ENCODE measurements at regions not wholly inside any gene's neighbourhood (a gene's known extent, or its start where the extent isn't known, plus 50 kb on each side); places are given as distances from the start of the nearest gene placed in this dataset.
A peak's percentile ranks its signal among the peaks of the same experiment; 100 is the strongest.
"Not testable (repeated sequence)": the region's sequence is repeated elsewhere in the genome, so short reads cannot be mapped to it uniquely, and the experiment has no call there.

DNA sequence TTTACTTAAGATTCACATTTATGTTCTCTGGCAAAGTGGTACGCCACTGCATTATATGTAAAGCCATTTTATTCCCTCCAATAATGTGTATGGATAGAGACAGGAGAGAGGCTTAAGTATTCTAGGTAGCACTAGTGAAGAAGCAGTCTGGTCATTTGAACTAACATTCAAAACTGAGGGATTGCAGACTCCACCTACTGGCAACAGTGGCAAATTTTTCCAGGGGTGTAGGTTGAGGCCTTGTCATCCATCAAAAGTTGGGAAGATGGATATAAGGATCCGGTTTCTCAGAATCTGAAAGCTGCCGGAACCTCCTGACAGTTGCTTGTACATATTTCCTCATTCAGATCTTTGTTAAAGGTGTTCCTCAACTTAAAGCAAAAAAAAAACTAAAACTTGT, 465.5 kb upstream of the FSHR start:
- TF ChIP-seq, protein P1, sequence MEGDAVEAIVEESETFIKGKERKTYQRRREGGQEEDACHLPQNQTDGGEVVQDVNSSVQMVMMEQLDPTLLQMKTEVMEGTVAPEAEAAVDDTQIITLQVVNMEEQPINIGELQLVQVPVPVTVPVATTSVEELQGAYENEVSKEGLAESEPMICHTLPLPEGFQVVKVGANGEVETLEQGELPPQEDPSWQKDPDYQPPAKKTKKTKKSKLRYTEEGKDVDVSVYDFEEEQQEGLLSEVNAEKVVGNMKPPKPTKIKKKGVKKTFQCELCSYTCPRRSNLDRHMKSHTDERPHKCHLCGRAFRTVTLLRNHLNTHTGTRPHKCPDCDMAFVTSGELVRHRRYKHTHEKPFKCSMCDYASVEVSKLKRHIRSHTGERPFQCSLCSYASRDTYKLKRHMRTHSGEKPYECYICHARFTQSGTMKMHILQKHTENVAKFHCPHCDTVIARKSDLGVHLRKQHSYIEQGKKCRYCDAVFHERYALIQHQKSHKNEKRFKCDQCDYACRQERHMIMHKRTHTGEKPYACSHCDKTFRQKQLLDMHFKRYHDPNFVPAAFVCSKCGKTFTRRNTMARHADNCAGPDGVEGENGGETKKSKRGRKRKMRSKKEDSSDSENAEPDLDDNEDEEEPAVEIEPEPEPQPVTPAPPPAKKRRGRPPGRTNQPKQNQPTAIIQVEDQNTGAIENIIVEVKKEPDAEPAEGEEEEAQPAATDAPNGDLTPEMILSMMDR (IDR thresholded peaks at IDR 0.05): no peak
- TF ChIP-seq POLR2A (IDR thresholded peaks at IDR 0.05) (no peak), POLR2AphosphoS5 (IDR thresholded peaks at IDR 0.05) (no peak)
- no peak overlapping the region for H3K27ac ChIP-seq
- H3K4me1 ChIP-seq: no peaks in the 10 kb centered on the region
- H3K27me3 ChIP-seq: no peaks in the 10 kb centered on the region
- intact Hi-C loops (cut with DNase I; ENCODE audit: low total_unique reads): no loop called here
- no peaks in the 10 kb centered on the region for H3K36me3 ChIP-seq
- no peaks in the 10 kb centered on the region for H3K9me3 ChIP-seq
- H3K4me3 ChIP-seq: no peak overlapping the region
- no peak for DNase-seq (ENCODE audit: low spot score in 2 of 2)

- DNase-seq (ENCODE audit: low spot score in 2 of 2): no peak
- intact Hi-C loops (cut with DNase I; ENCODE audit: low total_unique reads): no loop called here
- Histone ChIP-seq H3K4me1 (no peaks in the 10 kb centered on the region), H3K36me3 (no peaks in the 10 kb centered on the region), H3K27me3 (no peaks in the 10 kb centered on the region), H3K9me3 (no peaks in the 10 kb centered on the region), H3K4me3 (no peak overlapping the region), H3K27ac (no peak overlapping the region)
- TF ChIP-seq POLR2A (IDR thresholded peaks at IDR 0.05) (no peak), POLR2AphosphoS5 (IDR thresholded peaks at IDR 0.05) (no peak)
- TF ChIP-seq, protein P1 (IDR thresholded peaks at IDR 0.05): no peak
Measured at GRCh38 chr2:49618491-49618890, 464.2 kb upstream of the FSHR start.

DNA sequence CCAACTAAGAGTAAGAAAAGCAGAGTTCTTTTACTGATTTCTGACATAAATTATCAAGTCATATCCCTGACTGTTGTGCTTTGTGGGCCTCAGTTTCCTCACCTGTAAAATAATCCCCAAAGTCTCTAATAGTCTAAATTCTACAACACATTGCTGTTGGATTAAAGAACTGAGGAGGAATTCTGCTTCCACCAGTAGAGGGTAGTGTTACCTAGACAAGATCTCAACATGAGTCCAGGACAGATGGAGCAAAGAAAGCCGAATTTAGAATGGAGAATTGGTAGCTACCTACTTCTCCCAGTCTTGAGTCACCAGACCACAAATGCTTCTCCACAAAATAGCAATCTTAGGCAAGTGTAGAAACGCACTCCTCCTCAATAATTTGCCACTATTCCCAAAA, 462.5 kb upstream of the FSHR start:
- Histone ChIP-seq H3K4me3 (no peak overlapping the region), H3K27ac (no peak overlapping the region), H3K4me1 (no peaks in the 10 kb centered on the region), H3K9me3 (no peaks in the 10 kb centered on the region), H3K36me3 (no peaks in the 10 kb centered on the region), H3K27me3 (no peaks in the 10 kb centered on the region)
- TF ChIP-seq, protein P1 (IDR thresholded peaks at IDR 0.05): peak in 2 of 3 donors; percentile 46 to 51
- TF ChIP-seq POLR2A (IDR thresholded peaks at IDR 0.05): no peak
- no peak for DNase-seq (ENCODE audit: low spot score in 2 of 2)
- intact Hi-C loops (cut with DNase I; ENCODE audit: low total_unique reads): no loop called here

DNA sequence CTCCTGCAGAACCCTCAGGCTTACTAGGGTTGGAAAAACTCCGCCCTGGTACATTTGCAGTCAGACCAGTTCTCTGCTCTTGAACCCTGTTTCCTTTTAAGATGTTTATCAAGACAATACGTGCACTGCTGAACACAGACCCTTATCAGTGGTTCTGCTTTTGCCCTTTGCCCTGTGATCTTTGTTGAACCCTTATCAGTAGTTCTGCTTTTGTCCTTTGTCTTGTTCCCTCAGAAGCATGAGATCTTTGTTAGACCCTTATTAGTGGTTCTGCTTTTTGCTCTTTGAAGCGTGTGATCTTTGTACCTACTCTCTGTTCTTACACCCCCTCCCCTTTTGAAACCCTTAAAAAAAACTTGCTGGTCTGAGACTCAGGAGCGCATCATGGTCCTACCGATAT, 457.5 kb upstream of the FSHR start:
- intact Hi-C loops (cut with DNase I; ENCODE audit: low total_unique reads); H3K27ac ChIP-seq; H3K9me3 ChIP-seq; H3K36me3 ChIP-seq; H3K27me3 ChIP-seq; H3K4me1 ChIP-seq; H3K4me3 ChIP-seq; DNase-seq (ENCODE audit: low spot score in 2 of 2): not testable (repeated sequence)

- intact Hi-C loops (cut with DNase I; ENCODE audit: low total_unique reads): no loop called here
- no peak overlapping the region for H3K4me3 ChIP-seq
Measured at GRCh38 chr2:49600524-49600923, 446.2 kb upstream of the FSHR start.

More at GRCh38 chr2:49600524-49600923, 446.2 kb upstream of the FSHR start:
- no peaks in the 10 kb centered on the region for H3K9me3 ChIP-seq
- no peak overlapping the region for H3K27ac ChIP-seq
- H3K36me3 ChIP-seq: no peaks in the 10 kb centered on the region
- DNase-seq (ENCODE audit: low spot score in 2 of 2): no peak
- no peaks in the 10 kb centered on the region for H3K27me3 ChIP-seq
- no peaks in the 10 kb centered on the region for H3K4me1 ChIP-seq
- TF ChIP-seq POLR2A (IDR thresholded peaks at IDR 0.05) (no peak), POLR2AphosphoS5 (IDR thresholded peaks at IDR 0.05) (no peak)
- TF ChIP-seq, protein P1 (IDR thresholded peaks at IDR 0.05): no peak
